Liver (tissue), 2 donors: ENCODE measurements at regions not wholly inside any gene's neighbourhood (a gene's known extent, or its start where the extent isn't known, plus 50 kb on each side); places are given as distances from the start of the nearest gene placed in this dataset.

Source experiments
- JUND ChIP-seq, 2 donors: IDR thresholded peaks; 2 replicates each; pipeline ENCODE4 v1.6.1; 2016; ENCODE audit warnings: antibody characterized with exemption in 2 of 2
- YY1 ChIP-seq: IDR thresholded peaks from 2 replicates; pipeline ENCODE4 v1.6.1; 2016; ENCODE audit warnings: antibody characterized with exemption, mild to moderate bottlenecking
- TF ChIP-seq, protein P1 (sequence below): IDR thresholded peaks from 2 replicates; pipeline ENCODE4 v1.6.1; 2016; ENCODE audit warnings: antibody characterized with exemption, mild to moderate bottlenecking
- donor health status: healthy.

DNA sequence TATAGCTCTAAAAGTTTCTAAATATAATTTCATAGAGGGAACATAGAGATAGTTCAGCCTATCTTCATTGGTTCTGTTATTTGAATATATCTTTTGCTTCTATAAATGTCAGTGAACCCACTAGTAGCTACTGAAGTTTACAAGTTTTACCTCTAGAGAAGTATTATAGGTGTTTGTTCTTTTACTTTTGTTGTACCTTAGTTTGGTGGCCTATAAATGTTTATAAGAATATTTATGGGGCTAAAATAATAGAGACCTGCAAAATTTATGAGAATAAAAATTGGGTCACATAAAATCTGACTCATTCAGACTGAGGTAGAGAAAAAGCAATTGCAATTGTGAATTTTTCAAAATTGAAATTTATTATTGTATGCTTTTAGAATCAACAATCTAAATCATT, 162.6 kb downstream of the SERPINI1 start:
- TF ChIP-seq JUND (IDR thresholded peaks at IDR 0.05): no peak
- TF ChIP-seq YY1: no peak
- TF ChIP-seq, protein P1, sequence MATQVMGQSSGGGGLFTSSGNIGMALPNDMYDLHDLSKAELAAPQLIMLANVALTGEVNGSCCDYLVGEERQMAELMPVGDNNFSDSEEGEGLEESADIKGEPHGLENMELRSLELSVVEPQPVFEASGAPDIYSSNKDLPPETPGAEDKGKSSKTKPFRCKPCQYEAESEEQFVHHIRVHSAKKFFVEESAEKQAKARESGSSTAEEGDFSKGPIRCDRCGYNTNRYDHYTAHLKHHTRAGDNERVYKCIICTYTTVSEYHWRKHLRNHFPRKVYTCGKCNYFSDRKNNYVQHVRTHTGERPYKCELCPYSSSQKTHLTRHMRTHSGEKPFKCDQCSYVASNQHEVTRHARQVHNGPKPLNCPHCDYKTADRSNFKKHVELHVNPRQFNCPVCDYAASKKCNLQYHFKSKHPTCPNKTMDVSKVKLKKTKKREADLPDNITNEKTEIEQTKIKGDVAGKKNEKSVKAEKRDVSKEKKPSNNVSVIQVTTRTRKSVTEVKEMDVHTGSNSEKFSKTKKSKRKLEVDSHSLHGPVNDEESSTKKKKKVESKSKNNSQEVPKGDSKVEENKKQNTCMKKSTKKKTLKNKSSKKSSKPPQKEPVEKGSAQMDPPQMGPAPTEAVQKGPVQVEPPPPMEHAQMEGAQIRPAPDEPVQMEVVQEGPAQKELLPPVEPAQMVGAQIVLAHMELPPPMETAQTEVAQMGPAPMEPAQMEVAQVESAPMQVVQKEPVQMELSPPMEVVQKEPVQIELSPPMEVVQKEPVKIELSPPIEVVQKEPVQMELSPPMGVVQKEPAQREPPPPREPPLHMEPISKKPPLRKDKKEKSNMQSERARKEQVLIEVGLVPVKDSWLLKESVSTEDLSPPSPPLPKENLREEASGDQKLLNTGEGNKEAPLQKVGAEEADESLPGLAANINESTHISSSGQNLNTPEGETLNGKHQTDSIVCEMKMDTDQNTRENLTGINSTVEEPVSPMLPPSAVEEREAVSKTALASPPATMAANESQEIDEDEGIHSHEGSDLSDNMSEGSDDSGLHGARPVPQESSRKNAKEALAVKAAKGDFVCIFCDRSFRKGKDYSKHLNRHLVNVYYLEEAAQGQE: no peak
